RPMI8226 (cell line): ENCODE measurements at regions not wholly inside any gene's neighbourhood (a gene's known extent, or its start where the extent isn't known, plus 50 kb on each side); places are given as distances from the start of the nearest gene placed in this dataset.
"Not testable (repeated sequence)": the region's sequence is repeated elsewhere in the genome, so short reads cannot be mapped to it uniquely, and the experiment has no call there.

Experiments
- DNase-seq: peaks from one replicate; pipeline ENCODE4 v3.0.0-alpha.2; 2015

DNA sequence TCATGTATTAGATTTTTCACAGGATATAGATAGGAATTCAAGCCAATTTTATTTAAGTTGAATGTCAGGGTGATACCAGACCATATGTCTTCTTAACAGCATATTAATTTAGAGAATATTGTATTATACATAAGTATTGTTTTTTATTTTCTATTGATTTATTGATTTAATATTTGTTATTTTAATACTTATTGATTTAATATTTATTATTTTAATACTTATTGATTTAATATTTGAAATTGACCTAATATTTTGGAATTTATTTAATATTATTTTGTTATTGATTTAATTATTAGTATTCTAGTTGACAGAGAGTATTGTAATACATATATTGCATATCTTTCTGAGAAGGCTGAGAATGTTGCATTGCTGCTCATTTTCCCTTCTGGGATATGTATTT is 1411.8 kb upstream of the ACO1 start:
- DNase-seq = no peak

- DNase-seq = no peak
Observed at GRCh38 chr9:30977965-30978364, 1406.5 kb upstream of the ACO1 start.

DNA sequence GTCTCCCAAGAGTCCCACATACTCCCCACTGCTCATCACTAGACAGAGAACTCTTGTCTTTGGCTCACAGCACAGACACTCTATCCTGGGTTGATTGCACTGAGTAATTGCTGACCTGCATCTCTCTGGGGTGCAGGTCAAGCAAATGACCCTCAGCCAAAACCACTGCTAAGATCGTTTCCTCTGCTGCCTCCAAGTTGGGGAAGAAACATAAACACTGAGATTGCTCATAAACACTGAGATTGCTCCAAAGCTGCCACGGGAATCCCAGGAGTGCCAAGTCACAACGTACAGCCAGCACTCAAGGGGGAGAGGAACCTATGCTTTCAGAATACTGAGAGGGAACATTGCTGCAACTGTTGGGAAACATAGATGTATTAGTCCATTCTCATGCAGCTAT is 1402.1 kb upstream of the ACO1 start:
- no peak for DNase-seq

GRCh38 chr9:30995956-30996738 is 1388.3 kb upstream of the ACO1 start:
- DNase-seq = no peak

GRCh38 chr9:30996761-30997160 is 1387.7 kb upstream of the ACO1 start:
- no peak for DNase-seq

DNA sequence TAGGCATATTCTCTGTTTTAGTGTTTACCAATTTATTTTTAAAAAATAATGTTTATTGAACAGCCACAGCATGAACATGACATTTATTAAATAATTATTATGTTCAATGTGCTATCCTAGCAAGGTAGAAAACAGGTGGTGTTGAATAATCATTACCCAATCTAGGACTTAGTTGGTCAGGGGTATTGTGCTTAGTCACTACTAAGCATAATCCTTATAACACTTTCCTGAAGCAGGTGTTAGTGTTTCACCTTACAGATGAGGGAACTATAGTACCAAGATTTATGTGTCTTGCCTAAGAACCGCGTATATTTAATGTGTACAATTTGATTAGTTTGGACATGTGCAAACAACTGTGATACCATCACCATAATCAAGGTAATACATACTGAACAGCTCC is 1387.2 kb upstream of the ACO1 start:
- DNase-seq = no peak

DNA sequence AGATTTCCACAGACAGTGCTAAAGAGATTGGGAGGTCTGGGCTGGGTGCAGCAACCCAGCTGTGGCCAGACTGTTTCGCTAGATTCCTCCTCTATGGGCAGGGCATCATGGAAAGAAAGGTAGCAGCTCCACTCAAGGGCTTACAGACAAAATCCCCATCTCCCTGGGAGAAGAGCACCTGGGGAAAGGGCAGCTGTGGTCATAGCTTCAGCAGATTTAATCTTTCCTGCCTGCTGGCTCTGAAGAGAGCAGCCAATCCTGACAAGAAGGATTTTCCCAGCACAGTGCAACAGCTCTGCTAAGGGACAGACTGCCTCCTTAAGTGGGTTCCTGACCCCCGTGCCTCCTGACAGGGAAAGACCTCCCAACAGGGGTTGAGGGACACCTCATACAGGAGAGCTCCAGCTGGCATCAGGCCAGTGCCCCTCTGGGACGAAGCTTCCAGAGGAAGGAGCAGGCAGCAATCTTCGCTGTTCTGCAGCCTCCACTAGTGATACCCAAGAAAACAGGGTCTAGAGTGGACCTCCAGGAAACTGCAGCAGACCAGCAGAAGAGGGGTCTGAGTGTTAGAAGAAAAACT is 1379.3 kb upstream of the ACO1 start:
- DNase-seq = no peak

DNA sequence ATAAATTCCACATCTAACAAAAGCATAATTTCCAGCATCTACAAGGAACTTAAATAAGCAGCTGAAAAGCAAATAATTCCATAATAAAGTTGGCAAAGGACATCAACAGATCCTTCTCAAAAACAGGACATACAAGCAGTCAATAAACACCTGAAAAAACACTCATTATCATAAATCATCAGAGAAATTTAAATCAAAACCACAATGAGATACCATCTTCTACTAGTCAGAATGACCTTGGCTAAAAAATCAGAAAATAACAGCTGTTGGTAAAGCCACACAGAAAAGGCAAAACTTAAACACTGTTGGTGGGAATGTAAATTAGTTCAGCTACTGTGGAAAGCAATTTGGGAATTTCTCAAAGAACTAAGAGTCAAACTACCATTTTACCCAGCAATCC is 1371.1 kb upstream of the ACO1 start:
- no peak for DNase-seq

DNA sequence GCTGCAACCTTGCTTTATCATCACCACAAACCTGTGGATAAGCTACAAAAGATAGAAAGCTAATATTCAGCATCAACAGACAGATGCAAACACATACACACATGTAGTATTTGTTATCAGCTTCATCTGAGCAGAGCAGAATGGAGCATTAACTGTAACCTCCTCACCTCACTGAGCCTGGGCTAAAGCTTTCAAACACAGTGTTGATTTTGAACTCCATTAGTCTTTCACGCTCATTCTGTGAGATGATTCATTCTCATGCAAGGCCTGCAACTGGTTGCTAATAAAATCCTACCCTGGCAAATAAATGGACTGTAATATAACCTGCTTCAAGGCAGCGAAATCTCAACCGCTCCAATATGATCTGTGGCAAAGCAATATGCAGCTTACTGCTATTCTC is 1360.6 kb upstream of the ACO1 start:
- DNase-seq = no peak

DNA sequence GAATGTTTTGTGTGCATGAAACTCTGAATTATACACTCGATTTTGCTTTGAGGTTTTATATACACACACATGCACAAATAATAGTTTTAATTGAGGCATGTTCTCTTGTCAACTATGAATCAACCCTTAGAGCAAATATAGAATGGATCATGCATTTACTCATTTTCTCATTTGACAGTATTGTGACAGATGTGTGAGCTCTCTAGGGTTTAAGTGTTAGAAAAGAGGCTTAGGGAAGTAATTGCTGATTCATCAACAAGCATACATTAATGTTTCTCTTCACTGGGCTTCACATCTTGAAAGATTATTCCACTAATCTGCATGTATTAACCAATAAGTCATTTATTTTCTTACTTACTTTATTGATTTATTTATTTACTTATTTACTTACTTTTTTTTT is 1356.8 kb upstream of the ACO1 start:
- DNase-seq = no peak

- DNase-seq = no peak
Observed at GRCh38 chr9:31028137-31028536, 1356.3 kb upstream of the ACO1 start.

DNA sequence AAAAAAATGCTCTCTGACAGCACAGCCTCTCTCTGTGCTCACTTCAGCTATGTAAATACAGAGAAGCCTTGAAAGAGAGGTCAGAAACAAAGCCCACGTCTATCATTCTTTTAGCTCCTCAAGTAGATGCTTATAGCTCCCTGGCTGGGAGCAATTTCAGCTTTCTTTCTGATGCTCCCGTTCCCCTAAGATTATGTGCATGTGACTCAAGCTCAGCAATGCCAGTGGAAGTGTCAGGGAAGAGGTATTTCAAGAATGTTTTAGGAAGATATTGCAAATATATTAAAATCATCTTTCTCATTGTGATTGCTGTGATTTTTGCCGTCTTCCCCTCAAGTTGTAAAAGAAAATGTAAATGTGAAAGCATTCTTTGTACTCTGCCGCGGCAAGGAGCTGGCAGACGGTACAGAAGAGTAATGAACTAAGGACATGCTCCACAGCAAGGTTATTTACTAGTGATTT is 1353.7 kb upstream of the ACO1 start:
- no peak for DNase-seq

GRCh38 chr9:31032206-31032605 is 1352.2 kb upstream of the ACO1 start:
- no peak for DNase-seq

GRCh38 chr9:31034311-31034710 is 1350.1 kb upstream of the ACO1 start:
- DNase-seq = no peak

DNA sequence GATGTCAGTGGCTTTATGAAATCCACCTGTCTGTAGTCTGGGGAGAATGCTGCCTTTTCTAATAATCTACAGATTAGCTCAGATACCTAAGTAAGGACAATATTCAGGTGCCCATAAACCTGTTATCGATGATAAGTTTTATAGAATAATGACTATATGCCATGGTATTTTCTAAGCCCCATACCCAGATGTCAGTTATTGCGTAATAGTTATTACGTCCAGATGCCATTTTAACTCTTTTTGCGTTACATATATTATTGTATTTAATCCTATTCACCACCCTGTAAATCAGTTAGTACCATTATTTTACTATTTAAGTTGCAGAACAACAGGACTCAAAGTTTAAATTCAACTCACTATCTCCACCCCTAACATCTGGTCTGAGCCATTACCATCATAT is 1343.9 kb upstream of the ACO1 start:
- DNase-seq = no peak

DNA sequence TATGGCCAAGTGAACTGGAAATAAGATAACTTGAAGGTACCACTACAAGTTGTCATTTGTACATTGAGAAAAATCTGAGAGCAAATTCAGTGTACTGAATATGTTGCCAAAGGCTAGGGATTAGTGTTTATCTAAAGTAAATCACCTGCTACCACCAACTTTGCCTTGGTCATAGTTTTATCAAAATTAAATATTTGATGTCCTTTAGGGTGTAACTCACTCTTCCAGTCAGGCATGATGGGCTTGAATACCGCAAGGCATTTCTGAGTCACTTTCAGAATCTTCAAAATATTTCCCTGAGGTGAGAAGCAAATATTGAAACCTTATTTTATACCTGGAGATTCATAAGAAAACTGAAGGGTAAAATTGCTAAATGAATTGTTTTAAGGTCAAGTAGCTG is 1338.6 kb upstream of the ACO1 start:
- no peak for DNase-seq

DNA sequence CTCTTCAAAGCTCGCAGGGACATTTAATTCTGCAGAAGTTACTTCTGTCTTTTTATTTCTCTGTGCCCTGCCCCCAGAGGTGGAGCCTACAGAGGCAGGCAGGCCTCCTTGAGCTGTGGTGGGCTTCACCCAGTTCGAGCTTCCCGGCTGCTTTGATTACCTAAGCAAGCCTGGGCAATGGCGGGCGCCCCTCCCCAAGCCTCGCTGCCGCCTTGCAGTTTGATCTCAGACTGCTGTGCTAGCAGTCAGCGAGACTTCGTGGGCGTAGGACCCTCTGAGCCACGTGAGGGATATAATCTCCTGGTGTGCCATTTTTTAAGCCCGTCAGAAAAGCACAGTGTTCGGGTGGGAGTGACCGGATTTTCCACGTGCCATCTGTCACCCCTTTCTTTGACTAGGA is 1322.9 kb upstream of the ACO1 start:
- not testable (repeated sequence) for DNase-seq

GRCh38 chr9:31065691-31066090 is 1318.8 kb upstream of the ACO1 start:
- no peak for DNase-seq

DNA sequence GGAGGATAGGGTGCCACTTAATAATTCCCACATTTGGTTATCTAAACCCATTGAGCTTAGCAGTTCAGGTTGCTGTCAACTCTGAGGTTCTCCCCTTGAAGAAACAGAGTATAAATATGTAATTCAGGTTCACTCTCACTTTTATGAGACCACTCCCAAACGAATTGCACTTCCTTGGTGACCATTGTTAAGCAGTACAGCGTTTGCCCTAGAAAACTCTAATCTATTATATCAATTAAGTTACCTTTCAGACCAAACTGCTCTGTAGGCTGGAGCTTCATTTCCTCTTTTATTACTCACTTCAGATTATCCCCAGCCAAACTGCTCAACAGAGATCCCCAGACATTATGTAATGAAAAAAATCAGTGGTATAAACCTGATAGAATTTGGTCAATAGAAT is 1317.0 kb upstream of the ACO1 start:
- DNase-seq = no peak

DNA sequence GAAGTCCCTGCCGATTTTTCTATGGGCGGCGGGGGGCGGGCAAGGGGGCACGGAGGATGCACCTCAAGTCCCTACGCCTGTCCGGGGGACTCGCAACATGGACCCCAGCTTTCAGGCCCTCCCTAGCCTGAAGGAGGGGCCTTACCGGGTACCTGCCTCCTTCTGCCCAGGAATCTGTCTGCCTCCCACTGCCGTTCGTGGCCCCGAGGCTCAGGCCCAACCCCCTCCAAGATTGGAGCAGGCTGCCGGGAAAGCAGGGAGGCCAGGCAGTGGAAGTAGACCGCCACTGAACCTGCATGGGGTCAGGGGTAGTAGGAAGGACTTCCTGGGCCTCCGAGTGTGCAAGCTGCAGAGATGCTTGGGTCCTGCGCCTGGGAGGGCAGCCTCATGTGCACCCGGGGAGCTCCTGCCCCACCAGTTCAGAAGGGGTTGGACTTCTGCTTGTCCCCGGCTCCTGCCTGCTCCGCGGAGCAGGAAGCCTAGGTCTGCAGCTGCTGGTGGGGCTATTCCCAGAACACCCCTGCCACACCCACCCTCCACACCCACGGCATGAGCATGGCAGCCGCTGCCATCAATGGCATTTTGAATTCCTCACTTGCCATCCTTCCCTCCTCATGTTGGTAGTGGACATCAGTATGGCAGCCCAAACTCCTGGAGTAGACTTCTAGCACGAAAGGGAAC is 1312.7 kb upstream of the ACO1 start:
- DNase-seq = no peak

DNA sequence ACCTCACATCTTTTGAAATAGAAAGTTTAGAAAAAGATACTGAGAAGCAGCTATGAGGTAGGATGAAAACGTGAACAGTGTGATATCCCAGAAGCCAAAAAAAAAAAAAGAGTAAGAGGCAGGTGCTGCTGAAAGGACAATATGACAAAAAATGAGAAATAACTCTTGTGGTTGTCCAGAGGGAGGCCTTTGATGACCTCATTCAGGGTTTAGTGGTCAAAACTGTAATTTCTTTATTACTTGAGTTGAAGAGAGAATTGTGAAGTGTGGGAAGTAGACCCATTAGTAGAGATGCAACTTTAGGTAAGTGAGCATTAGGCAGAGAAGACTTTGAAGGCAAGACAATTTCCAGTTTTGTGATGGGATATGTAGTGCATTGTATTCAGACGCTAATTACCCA is 1306.3 kb upstream of the ACO1 start:
- no peak for DNase-seq

GRCh38 chr9:31084350-31084749 is 1300.1 kb upstream of the ACO1 start:
- no peak for DNase-seq

DNA sequence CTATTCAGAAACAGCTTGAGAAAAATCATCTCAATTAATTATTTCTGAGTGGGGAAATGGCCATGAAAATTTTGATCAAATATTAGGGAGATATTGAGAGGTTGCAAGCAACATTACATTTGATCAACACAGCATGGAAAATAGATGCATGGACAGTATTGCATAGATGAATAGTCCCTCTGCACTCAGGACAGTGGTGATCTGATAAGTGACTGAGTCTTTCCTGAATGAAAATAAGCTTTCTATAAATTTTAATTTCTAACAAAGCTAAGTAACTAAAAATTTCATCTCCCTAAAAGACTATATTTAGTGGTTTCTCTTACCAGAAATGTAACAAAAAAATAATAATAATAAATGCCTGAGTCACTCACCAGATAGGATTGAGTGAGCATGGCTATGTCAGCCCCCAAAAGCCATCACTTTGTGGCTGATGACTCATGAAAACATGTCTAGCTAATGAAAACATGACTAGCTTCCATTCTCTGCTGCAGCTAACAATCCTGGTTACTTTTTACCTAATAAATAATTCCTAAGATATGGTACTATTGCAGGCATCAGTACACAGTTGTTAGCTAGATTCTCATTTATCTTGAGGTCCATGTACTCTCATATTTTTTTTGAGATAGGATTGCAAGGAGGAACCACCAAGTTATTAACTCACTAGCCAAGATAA is 1294.8 kb upstream of the ACO1 start:
- no peak for DNase-seq

GRCh38 chr9:31100311-31100710 is 1284.1 kb upstream of the ACO1 start:
- DNase-seq = no peak
